GM19372 (cell line): ENCODE measurements at regions not wholly inside any gene's neighbourhood (a gene's known extent, or its start where the extent isn't known, plus 50 kb on each side); places are given as distances from the start of the nearest gene placed in this dataset.
"Not testable (repeated sequence)": the region's sequence is repeated elsewhere in the genome, so short reads cannot be mapped to it uniquely, and the experiment has no call there.

ENCODE experiments used
- ATAC-seq: cut with Tn5 transposase; IDR thresholded peaks from one replicate; pipeline ENCODE4 v1.9.1; 2021; ENCODE audit warnings: mild to moderate bottlenecking, low read depth, moderate library complexity; ENCODE audit not compliant: unreplicated experiment

GRCh38 chr7:106386958-106387357 is 102.2 kb upstream of the NAMPT start:
- no peak for ATAC-seq

- ATAC-seq = no peak
These were observed 99.6 kb upstream of the NAMPT start for GRCh38 chr7:106384373-106384772.

GRCh38 chr7:106382929-106383328 is 98.1 kb upstream of the NAMPT start:
- no peak for ATAC-seq

- no peak for ATAC-seq
These were observed 97.3 kb upstream of the NAMPT start for GRCh38 chr7:106382129-106382528.

GRCh38 chr7:106381252-106381651 is 96.5 kb upstream of the NAMPT start:
- ATAC-seq = no peak

GRCh38 chr7:106377847-106378361 is 93.1 kb upstream of the NAMPT start:
- ATAC-seq = no peak

GRCh38 chr7:106376026-106376799 is 91.4 kb upstream of the NAMPT start:
- ATAC-seq = no peak

- no peak for ATAC-seq
These were observed 90.7 kb upstream of the NAMPT start for GRCh38 chr7:106375499-106375898.

GRCh38 chr7:106374437-106374836 is 89.7 kb upstream of the NAMPT start:
- no peak for ATAC-seq

GRCh38 chr7:106372595-106373318 is 88.0 kb upstream of the NAMPT start:
- ATAC-seq = no peak

GRCh38 chr7:106372126-106372525 is 87.3 kb upstream of the NAMPT start:
- ATAC-seq = no peak

- ATAC-seq = no peak
These were observed 86.8 kb upstream of the NAMPT start for GRCh38 chr7:106371629-106372028.

GRCh38 chr7:106370542-106370941 is 85.8 kb upstream of the NAMPT start:
- no peak for ATAC-seq

GRCh38 chr7:106369816-106370215 is 85.0 kb upstream of the NAMPT start:
- ATAC-seq = no peak

- no peak for ATAC-seq
These were observed 84.6 kb upstream of the NAMPT start for GRCh38 chr7:106369352-106369751.

GRCh38 chr7:106367664-106368063 is 82.9 kb upstream of the NAMPT start:
- no peak for ATAC-seq

- peak; percentile 65 for ATAC-seq
These were observed 82.2 kb upstream of the NAMPT start for GRCh38 chr7:106367018-106367420.

GRCh38 chr7:106365252-106366005 is 80.6 kb upstream of the NAMPT start:
- ATAC-seq = no peak

- ATAC-seq = not testable (repeated sequence)
These were observed 77.7 kb upstream of the NAMPT start for GRCh38 chr7:106362507-106362906.

- ATAC-seq = peak; percentile 75
These were observed 73.4 kb upstream of the NAMPT start for GRCh38 chr7:106358103-106358663.

GRCh38 chr7:106357675-106358074 is 72.9 kb upstream of the NAMPT start:
- ATAC-seq = no peak
